ENCODE measurements at regions not wholly inside any gene's neighbourhood (a gene's known extent, or its start where the extent isn't known, plus 50 kb on each side); places are given as distances from the start of the nearest gene placed in this dataset.

DNA sequence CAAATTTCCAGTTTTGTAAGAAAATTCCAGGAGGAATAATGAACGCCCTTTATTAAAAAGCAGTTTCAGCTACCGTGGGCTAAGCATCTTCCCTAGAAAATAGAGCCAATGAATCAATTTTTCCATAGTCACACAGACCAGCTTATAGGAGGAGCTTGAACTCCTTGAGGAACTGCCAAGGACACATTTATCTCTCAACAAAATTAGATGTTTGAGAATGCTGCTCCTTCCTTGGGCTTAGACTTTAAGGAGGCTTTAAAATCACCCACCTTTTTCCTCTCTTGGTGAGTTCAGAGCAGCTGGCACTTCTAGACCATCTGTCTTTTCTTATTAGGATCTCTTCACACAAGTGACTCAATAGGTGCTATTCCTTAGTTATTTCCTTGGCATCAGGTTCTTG is 588.0 kb downstream of the SQOR start:
- TF ChIP-seq, protein P1, sequence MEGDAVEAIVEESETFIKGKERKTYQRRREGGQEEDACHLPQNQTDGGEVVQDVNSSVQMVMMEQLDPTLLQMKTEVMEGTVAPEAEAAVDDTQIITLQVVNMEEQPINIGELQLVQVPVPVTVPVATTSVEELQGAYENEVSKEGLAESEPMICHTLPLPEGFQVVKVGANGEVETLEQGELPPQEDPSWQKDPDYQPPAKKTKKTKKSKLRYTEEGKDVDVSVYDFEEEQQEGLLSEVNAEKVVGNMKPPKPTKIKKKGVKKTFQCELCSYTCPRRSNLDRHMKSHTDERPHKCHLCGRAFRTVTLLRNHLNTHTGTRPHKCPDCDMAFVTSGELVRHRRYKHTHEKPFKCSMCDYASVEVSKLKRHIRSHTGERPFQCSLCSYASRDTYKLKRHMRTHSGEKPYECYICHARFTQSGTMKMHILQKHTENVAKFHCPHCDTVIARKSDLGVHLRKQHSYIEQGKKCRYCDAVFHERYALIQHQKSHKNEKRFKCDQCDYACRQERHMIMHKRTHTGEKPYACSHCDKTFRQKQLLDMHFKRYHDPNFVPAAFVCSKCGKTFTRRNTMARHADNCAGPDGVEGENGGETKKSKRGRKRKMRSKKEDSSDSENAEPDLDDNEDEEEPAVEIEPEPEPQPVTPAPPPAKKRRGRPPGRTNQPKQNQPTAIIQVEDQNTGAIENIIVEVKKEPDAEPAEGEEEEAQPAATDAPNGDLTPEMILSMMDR (IDR thresholded peaks at IDR 0.05; ENCODE audit: low read depth, low read length, poor library complexity, severe bottlenecking): no peak
- TF ChIP-seq EZH2phosphoT487 (IDR thresholded peaks at IDR 0.05; ENCODE audit: borderline replicate concordance, low read length): no peak
